HG02973 (cell line): ENCODE measurements at regions not wholly inside any gene's neighbourhood (a gene's known extent, or its start where the extent isn't known, plus 50 kb on each side); places are given as distances from the start of the nearest gene placed in this dataset.
A peak's percentile ranks its signal among the peaks of the same experiment; 100 is the strongest.

ENCODE experiments used
- ATAC-seq: cut with Tn5 transposase; IDR thresholded peaks from one replicate; pipeline ENCODE4 v1.9.1; 2021; ENCODE audit warnings: moderate library complexity; ENCODE audit not compliant: unreplicated experiment

DNA sequence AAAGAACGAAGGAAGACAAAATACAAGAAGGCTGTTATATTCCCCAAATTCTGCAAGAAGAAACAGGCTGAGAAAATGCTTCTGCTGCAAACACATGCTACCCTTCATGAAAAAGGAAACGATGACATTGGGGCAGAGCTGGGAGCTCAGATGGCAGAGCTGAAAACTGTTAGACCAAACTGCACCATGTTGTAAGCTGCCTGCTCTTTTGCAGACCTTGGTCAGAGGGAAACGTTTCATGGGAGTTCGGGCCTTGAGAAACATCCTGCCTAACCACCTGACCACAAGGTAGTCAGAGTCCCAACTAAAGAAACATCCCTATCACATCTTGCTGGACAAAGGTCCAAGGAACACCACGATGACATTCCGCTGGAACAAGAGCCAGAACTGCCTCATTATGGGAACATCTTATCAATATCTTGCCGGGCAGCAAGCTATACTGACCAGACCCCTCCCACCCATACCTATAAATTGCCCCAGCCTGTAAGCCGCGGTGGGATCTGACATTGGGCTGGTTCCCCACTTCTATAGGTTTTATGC is 110.7 kb upstream of the CTSC start:
- ATAC-seq, result no peak

DNA sequence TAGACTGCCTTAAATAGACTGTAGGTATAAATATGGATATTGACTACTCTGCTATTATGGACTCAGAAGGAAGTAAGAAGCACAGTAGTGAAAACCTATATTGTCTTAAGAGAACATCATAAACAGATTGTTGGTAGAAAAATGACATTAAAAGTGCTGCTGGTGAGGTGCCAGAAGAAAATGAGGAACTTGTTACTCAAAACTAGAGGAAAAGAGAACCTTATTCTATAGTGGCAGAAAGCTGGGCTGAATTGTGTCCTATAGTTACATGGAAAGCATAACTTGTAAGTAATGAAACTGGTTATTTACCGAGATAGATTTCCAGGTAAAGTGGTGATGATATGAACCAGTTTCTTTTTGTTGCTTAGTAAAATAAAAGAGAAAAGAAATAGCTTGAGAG is 109.7 kb upstream of the CTSC start:
- ATAC-seq, result no peak

DNA sequence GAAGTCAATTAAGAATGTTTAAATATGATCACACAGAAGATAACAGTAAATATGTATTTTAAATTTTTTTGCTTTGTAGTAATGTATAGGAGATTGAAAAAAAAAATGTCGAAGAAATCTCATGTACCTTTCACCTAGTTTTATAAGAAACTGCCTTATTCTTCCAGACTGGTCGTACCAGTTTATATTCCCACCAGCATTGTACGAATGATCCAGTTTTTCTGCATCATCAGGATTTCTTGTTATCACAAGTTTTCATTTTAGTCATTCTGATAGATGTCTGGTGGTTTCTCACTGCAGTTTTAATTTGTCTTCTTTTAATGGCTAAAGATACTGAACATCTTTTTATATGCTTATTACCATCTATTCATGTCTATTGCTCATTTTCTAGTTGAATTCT is 101.8 kb upstream of the CTSC start:
- ATAC-seq, result no peak

DNA sequence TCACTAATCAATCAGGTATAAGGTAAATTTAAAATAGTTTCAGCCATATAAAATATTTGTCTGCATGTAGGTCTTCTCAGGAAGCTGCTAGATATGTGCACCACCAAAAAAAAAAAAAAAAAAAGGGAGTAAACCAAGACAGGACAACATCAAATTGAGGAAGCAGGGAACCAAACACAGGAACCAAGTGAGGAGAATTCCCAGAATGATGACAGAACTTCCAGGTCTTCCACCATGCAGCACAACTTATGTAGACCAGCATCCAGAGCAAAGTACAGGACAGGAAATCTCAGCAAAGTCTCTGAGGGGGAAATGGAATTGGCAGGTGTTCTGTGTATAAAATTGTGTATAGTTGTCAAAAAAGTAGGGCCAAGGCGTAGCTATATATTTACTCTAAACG is 101.2 kb upstream of the CTSC start:
- ATAC-seq, result no peak

DNA sequence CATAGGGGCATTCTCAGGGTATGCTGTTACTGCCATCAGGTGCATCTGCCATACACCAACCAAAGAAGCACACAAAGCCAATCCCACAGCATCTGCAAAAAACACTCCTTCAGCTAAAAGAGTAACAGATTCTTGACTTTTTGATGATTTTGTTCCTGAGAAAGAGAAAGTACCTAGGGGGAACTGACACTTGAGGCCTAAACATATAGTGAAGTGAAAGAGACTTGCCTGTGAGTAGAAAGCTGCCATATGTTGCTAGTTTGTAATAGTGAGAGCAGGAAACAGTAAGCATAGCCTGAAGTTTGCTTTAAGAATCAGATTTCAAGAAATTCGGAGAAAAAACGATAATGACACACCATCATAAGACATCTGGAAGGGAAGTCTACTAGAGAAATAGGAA is 97.9 kb upstream of the CTSC start:
- ATAC-seq, result peak; percentile 99

DNA sequence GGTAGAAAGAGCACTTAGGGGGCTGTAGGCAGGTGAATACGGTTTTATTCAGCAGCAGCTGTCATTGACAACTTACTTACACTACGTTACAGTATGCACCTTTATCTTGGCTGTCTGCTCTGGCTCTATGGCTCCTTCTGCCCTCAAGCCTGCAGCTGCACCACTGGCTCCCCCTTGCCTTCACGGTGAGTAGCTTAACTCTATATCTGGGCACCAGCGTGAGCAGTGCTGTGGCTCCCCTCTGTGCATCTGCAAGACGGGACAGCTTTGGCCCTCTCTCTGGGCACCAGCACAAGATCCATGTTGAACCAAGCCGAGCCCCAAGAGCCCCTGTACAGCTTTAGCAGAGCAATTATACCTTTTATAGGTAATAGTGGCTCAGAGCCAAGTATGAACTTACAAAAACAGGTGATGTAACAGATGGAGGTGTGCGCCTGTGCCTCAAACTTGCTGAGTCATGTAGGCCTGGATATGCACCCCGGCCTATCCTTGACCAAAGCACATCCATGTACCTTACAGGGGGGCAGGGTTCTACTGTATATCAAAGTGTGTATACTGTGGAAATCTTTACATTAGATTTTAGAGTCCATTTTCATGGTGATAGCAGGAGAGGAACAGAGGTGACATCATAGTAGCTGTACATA is 96.9 kb upstream of the CTSC start:
- ATAC-seq, result no peak

DNA sequence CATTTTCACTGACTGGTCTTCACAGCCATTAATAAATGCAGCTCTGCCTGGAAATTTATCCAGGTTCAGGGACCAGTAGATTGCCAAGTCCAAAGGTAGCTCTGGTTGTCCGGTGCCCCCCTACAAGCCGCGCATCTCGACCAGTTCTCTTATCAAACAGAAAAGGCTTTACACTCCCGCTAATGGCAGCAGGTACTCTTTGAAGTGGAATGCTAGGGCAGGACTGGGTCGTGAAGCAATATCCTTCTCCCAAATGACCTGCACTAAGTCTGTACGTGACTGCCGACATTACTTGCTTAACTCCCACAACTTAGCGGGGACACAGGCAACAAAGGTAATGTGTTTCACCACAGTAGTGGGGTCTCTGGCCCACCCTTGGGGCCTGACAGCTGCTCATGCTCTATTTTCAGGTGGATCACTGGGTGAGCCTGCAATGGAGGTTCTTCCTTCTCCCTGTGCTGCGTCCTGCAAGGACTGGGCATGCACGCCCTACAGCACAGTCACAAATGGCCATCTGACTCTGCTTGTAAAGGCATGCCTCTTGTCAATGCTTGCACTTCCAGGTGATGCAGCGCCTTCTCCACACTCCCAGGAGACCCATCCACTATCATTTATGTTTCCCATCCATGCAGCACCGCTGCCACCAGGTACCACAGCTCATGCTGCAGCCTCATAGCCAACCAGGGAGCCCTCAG is 96.1 kb upstream of the CTSC start:
- no peak for ATAC-seq

DNA sequence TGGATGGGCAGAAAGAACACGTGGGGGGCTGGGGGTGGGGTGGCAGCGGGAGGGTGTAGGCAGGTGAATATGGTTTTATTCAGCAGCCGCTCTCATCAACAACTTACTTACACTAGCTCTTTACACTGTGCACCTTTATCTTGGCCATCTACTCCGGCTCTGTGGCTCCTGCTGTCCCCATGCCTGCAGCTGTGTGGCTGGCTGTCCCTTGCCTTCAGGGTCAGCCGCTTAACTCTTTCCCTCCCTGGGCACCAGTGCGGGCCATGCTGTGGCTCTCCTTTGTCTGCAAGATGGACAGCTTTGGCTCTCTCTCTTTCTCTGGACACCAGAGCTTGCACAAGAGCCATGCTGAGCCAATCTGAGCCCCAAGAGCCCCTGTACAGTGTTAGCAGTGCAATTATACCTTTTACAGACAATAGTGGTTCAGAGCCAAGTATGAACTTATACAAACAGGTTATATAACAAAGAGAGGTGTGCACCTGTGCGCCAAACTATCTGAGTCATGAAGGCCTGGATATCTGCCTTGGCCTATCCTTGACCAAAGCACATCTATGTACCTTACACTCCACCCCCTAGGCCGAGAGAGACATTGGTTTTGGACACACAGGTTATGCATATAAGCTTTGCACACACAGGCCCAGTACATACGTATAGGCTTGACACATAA is 94.3 kb upstream of the CTSC start:
- ATAC-seq, result no peak

DNA sequence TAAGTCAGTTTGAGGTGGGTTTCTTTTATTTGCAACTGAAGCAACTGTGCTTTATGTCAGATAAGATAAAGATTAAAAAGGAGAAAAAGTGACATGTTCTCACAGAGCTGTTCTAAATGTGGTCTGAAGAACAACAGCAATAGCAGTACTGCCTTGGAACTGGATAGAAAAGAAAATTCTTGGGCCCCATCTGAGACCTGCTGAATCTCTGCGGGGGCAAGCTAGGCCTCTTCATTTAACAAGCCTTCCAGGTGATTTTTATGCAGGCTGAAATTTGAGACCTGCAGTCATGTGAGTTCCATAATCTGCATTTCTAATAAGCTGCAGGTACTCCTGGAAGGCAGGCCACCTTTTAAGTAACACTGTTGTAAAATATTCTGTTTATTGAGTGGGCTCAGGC is 91.4 kb upstream of the CTSC start:
- ATAC-seq, result no peak

DNA sequence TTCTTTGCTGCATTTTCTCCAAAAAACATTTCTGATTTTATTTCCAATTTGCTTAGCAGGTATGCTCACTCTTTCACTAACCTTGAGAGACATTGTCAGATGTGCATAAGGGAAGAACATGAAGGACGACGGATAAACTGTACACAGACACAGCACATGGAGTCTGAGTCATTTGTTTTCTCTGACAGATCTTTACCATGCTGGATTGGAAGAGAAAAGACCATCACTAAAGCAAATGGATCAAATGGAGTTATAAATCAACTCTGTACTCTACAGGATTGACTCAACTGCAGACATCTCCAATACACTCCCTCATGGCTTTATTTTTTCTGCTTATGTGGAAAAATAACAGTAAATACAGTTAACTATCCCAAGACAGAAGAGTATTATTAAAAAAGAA is 90.2 kb upstream of the CTSC start:
- no peak for ATAC-seq

DNA sequence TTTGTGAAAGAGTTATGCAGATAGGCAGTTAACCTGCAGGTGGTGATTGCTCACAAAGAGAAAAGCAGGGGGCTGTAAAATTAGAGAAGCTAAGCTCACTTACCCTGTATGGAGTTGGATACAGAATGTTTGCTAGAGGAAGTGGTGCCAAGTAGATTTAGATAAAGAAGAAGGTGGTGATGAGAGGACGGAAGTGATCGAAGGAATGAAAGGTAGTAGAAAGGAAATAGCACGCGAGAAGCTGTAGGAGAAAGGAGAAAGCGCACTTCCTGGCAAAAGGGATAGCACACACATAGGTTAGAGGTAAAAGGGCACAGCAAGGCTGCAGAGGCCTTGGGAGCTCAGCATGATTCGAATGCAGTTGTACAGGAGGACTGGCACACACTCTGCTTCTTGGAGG is 87.3 kb upstream of the CTSC start:
- ATAC-seq, result no peak

DNA sequence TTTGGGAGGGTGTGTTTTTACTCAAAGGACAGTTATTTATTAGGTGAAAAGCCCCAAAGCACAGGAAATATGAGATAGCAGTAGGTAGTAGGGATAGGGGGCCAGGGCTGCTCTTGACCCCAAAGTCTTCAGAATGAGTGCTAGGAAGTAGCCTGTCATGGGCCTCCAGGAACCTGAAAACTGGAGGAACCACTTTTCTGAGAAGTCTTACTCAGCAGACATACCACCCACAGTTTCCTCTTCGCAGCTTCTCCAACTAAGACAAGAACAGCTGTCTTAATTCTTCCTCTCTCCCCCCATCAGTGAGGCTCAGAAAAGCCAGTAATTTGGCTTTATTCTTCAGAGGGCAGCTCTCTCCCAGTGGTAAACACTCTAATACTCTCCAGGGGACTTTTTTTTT is 84.0 kb upstream of the CTSC start:
- peak; percentile 91 for ATAC-seq

DNA sequence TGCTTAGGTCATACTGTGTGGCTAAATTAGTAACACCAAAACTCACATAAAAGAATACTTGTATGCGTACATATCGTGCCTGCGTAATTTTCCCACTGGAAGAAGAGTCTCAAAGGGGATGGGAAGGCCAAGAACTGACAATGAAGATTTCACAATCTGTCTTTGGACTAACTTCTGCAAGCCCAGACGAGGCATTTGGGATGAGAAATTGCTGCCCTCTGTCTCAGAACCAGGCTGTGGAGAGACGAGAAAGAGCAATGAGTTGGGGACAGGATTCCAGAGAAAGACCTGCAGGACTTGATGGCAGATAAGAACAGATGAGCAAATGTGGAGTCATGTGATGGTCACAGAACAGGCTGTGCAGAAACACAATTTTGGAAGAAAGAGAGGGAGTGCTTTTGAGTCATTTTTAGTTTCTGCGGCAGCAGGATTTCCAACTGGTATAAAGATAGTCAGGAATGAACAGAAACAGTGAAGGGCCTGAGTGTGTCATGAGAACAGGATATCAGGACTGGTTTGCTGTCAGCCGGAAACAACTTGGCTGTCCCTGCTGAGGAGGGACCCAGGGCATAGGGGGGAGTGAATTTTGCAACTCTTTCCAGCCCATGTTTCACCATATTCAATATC is 82.7 kb upstream of the CTSC start:
- ATAC-seq, result no peak

DNA sequence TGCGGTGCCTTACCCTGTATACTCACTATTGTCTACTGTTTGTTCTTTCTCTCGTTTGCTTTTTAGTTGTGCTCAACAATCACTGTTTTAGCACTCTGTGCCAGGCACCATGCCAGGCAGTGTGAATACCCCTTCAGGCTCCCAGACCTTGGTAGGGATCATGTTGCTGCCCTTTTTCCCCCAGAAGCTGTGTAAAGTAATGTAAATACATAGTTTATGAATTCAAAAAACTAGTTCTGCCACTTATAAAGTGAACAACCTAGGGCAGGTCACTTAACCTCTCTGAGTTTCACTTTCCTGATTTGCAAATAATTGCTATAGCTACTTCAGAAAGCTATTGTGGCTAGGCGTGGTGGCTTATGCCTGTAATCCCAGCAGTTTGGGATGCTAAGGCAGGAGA is 81.0 kb upstream of the CTSC start:
- no peak for ATAC-seq

DNA sequence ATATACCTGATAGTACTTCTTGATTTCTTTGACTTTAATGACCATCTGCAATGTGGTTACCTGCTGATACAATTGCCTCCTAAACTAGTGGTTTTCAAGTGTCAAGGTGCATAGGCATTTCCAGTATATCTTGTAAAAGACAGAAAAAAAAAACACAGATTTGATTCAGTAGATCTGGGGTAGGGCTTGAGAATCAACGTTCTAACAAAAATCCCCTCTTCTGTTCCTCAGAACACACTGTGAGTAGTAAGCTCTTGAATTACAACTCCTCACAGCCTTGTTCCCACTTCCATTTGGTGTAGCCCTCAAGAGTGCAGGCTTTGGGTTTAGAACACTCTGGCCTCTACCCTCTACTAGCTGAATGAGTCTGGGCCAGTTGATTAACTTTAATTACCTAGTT is 78.0 kb upstream of the CTSC start:
- ATAC-seq, result no peak

DNA sequence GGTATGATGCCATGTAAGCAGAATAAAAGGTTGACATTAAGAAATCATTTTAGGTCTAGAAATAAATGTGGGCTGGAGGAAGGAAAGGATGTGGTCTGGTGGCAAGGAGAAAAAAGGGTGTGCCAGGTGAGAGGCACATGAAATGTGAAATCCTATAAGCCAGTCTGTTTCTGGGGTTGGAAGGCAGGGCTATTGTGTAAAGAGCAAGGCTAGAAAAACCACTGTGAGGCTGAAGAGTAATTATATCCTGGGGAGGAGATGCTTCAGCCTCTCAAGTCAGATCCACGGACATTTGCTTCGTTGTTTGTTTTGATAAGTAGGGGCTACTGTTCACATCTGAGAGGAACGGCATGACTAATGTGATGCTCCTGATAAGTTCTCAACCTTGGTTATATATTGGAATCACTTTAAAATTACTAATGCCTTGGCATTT is 77.5 kb upstream of the CTSC start:
- ATAC-seq, result no peak

DNA sequence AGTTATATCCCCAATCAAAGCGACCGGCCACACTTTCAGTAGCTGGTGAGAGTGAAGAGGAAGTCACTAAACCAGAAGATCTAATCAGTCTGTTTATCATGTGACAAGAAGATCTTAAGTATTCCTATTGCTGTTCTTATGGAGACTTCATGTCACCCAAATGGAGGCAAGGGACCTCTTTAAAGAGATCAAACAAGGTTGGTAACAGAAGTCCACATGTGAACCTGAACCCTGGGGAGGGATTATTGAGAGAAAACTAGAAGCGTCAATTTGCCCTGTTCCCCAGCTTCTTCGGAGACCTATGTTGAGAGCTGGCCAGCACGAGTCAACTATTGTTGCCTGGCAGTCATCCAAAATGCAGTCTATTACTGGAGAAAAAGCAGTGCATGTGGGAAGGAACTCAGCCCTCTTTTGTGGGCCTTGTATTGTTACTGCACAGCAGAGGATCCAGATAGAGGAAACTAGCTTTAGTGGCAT is 76.9 kb upstream of the CTSC start:
- no peak for ATAC-seq

DNA sequence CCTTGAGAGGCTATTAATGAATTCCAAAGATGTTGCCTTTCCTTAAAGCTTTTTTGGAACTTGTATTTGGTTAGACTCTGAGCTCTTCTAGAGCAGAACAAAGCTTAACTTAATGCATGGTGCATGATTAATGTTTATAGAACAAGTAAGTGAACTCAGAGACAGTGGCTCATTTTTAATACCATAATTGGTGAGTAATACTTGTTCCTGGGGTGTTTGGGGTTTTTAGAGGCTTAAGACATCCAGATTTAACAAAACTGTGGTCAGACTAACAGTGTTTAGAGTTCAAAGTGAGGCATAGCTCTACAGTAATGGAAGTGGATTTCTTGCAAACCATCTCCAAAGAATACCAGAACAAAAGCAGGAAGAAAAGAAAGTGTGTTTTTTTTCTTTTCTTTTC is 73.7 kb upstream of the CTSC start:
- no peak for ATAC-seq

DNA sequence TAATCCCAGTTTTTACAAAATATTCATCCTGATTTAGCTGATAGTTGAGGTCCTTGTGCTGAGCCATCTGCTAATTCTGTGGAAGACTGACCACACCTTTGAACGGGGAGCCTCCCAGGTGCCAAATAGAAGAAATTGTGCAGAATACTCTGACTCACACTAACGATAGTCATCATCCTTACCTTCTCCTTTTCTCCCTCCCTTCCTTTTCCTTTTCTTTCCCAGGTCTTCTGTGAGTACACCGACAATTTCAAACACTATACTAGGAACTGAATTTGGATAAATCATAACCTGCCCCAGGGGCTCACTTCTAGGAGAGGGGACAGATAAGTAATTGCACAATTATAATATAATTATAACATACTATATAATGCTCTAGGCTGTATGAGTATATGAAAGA is 73.1 kb upstream of the CTSC start:
- no peak for ATAC-seq

DNA sequence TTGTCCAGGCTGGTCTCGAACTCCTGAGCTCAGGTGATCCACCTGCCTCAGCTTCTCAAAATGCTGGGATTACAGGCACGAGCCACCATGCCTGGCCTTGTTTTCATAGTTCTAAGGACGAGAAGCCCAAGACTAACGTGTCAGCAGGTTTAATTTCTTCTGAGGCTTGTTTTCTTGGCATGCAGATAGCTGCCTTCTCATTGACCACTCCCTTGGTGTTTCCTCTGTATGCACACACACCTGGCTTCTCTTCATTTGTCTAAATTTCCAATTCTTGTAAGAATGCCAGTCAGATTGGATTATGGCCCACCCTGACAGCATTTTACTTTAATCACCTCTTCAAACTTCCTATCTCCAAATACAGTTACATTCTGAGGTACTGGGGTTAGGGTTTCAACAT is 72.5 kb upstream of the CTSC start:
- ATAC-seq, result no peak

DNA sequence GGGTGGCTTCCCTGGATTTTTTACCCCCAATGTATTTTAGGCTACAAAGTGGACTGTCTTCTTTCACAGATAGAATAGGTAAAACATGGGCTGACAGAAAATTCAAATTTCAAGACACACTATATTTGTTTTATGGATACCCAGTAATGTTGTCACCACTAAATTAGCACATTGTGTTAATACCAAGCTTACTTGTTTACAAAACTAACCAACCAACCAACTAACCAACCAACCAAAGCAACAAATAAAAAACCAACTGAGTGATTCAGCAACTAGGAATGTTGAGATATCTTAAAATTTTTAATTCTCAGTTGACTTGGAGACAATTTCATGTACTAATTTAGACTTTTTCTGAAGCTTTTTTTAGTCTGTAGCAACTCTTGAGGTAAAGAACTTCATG is 69.3 kb upstream of the CTSC start:
- no peak for ATAC-seq

DNA sequence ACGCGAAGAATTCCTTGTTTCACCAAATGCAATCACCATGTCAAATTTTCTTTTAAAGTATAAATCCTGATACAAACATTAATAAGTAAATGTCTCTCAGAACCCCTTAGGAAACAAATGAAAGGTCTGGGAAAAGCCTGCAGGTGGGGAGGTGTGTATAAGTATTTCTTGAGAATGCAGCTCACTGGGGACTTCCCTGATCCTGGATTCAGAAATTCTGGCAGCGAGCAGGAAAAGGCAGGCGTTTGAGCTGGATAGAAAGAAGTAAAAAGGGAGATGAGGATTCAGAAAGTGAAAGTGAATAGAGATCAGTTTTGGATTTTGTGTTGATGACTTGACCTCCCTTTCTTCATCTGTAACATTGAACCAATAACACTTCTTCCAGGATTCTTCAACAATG is 68.3 kb upstream of the CTSC start:
- ATAC-seq, result no peak
